Duodenal mucosa (tissue), 2 donors: ENCODE measurements at regions not wholly inside any gene's neighbourhood (a gene's known extent, or its start where the extent isn't known, plus 50 kb on each side); places are given as distances from the start of the nearest gene placed in this dataset.

Experiments
- H3K27ac ChIP-seq: one replicate; pipeline ENCODE4 v1.7.0; 2013; ENCODE audit warnings: low read depth, low read length
- H3K27me3 ChIP-seq, 2 donors: one replicate each; pipeline ENCODE4 v1.7.0; 2013; ENCODE audit warnings: low read length in 2 of 2, control low read depth in 1 of 2; ENCODE audit not compliant: insufficient read depth in 2 of 2, control insufficient read depth in 1 of 2
- H3K36me3 ChIP-seq, 2 donors: one replicate each; pipeline ENCODE4 v1.7.0; 2013; ENCODE audit warnings: low read length in 2 of 2, control low read depth in 1 of 2; ENCODE audit not compliant: insufficient read depth in 2 of 2, control insufficient read depth in 1 of 2
- H3K4me1 ChIP-seq, 2 donors: one replicate each; pipeline ENCODE4 v1.7.0; 2013; ENCODE audit warnings: low read length in 2 of 2, control low read depth in 1 of 2; ENCODE audit not compliant: insufficient read depth in 2 of 2, control insufficient read depth in 1 of 2
- H3K4me3 ChIP-seq, 2 donors: one replicate each; pipeline ENCODE4 v1.7.0; 2013; ENCODE audit warnings: low read length in 2 of 2, low read depth in 1 of 2
- H3K9ac ChIP-seq, 2 donors: one replicate each; pipeline ENCODE4 v1.7.0; 2013; ENCODE audit warnings: low read length in 2 of 2, low read depth in 1 of 2
- H3K9me3 ChIP-seq, 2 donors: one replicate each; pipeline ENCODE4 v1.7.0; 2013; ENCODE audit warnings: low read length in 2 of 2, control low read depth in 1 of 2; ENCODE audit not compliant: control insufficient read depth in 1 of 2

DNA sequence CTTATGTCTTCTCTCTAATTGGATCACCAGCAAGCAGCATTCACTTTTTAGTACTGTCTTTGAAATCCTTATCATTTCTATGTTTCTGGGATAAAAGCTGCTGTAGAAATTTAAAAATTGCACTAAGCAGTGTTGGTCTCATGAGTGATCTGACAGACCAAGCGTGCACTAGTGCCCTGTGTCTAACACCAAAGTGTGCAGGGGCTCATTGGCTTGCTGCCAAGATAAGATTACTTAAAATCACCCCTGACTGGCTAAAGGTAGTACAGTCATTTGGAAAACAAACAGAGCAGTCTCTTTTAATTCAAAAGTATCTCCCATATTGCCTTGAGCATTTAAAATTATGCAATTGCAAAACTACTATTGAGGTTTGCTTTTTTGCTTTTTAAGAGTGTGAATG is 304.6 kb downstream of the ARAP2 start:
- Histone ChIP-seq H3K4me1 (no peaks in the 10 kb centered on the region), H3K27me3 (no peaks in the 10 kb centered on the region), H3K36me3 (no peaks in the 10 kb centered on the region), H3K27ac (no peak overlapping the region), H3K9me3 (no peaks in the 10 kb centered on the region), H3K9ac (no peak overlapping the region), H3K4me3 (no peak overlapping the region)

- Histone ChIP-seq H3K4me1 (no peaks in the 10 kb centered on the region), H3K9me3 (no peaks in the 10 kb centered on the region), H3K4me3 (no peak overlapping the region), H3K9ac (no peak overlapping the region), H3K36me3 (no peaks in the 10 kb centered on the region), H3K27ac (no peak overlapping the region), H3K27me3 (no peaks in the 10 kb centered on the region)
Measured at GRCh38 chr4:35942092-35942491, 302.2 kb downstream of the ARAP2 start.

- Histone ChIP-seq H3K9me3 (no peaks in the 10 kb centered on the region), H3K4me1 (no peaks in the 10 kb centered on the region), H3K27me3 (no peaks in the 10 kb centered on the region), H3K27ac (no peak overlapping the region), H3K4me3 (no peak overlapping the region), H3K36me3 (no peaks in the 10 kb centered on the region), H3K9ac (no peak overlapping the region)
Measured at GRCh38 chr4:35943606-35944005, 300.7 kb downstream of the ARAP2 start.

- Histone ChIP-seq H3K4me3 (no peak overlapping the region), H3K9ac (no peak overlapping the region), H3K36me3 (no peaks in the 10 kb centered on the region)
Measured at GRCh38 chr4:35948171-35948570, 296.1 kb downstream of the ARAP2 start.

GRCh38 chr4:35950442-35950841 is 293.9 kb downstream of the ARAP2 start:
- Histone ChIP-seq H3K27ac (no peak overlapping the region), H3K4me1 (no peaks in the 10 kb centered on the region), H3K4me3 (no peak overlapping the region), H3K9me3 (peaks cover 0 to 7% of the 10 kb centered on the region in 2 donors), H3K27me3 (no peaks in the 10 kb centered on the region), H3K9ac (no peak overlapping the region), H3K36me3 (no peaks in the 10 kb centered on the region)

More at GRCh38 chr4:35948171-35948570, 296.1 kb downstream of the ARAP2 start:
- peaks cover 0 to 7% of the 10 kb centered on the region in 2 donors for H3K9me3 ChIP-seq
- no peaks in the 10 kb centered on the region for H3K4me1 ChIP-seq
- no peaks in the 10 kb centered on the region for H3K27me3 ChIP-seq
- no peak overlapping the region for H3K27ac ChIP-seq

- Histone ChIP-seq H3K27me3 (no peaks in the 10 kb centered on the region), H3K4me3 (no peak overlapping the region), H3K36me3 (no peaks in the 10 kb centered on the region), H3K9ac (no peak overlapping the region), H3K27ac (no peak overlapping the region), H3K4me1 (no peaks in the 10 kb centered on the region), H3K9me3 (peaks cover 0 to 7% of the 10 kb centered on the region in 2 donors)
Measured at GRCh38 chr4:35952751-35953150, 291.6 kb downstream of the ARAP2 start.

DNA sequence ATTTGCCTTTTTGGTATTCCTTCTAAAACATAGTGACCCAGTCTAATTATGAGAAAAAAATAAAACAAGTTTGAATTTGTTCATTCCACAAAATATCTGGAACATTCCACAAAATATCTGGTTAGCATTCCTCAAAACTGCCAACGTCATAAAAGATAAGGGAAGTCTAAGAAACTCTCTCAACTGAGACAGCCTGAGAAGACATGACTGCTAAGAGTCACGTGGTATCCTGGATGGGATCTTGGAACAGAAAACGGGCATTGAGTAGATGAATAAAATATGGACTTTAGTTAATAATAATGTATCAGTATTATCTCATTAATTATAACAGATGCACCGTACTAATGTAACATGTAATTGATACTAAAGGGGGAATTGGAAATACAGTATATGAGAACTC is 280.9 kb downstream of the ARAP2 start:
- no peaks in the 10 kb centered on the region for H3K27me3 ChIP-seq
- no peaks in the 10 kb centered on the region for H3K36me3 ChIP-seq
- H3K4me1 ChIP-seq: no peaks in the 10 kb centered on the region
- no peak overlapping the region for H3K27ac ChIP-seq
- no peak overlapping the region for H3K4me3 ChIP-seq
- H3K9me3 ChIP-seq: no peaks in the 10 kb centered on the region
- no peak overlapping the region for H3K9ac ChIP-seq

GRCh38 chr4:35963974-35964515 is 280.3 kb downstream of the ARAP2 start:
- no peak overlapping the region for H3K9ac ChIP-seq
- no peaks in the 10 kb centered on the region for H3K27me3 ChIP-seq
- H3K9me3 ChIP-seq: no peaks in the 10 kb centered on the region
- no peak overlapping the region for H3K27ac ChIP-seq
- H3K36me3 ChIP-seq: no peaks in the 10 kb centered on the region
- H3K4me3 ChIP-seq: no peak overlapping the region
- H3K4me1 ChIP-seq: no peaks in the 10 kb centered on the region

DNA sequence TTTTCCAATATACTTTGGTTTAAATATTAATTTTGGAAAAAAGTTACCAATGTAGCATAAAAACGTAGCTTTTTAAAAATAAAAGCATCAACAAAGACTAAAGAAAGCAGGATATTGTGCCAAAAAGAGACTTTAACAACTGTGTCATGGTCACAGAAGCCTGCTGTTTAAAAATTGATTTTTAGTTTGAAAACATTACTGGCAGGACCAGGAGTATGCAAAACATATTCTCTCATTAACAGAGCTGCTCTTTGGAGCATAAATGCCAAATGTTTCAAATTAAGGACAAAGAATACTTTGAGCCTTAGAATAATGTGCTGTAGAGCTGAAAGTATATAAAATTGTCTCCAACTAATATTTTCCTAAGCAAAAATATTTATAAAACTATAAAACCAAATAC is 279.0 kb downstream of the ARAP2 start:
- Histone ChIP-seq H3K9me3 (no peaks in the 10 kb centered on the region), H3K27ac (no peak overlapping the region), H3K4me1 (no peaks in the 10 kb centered on the region)

DNA sequence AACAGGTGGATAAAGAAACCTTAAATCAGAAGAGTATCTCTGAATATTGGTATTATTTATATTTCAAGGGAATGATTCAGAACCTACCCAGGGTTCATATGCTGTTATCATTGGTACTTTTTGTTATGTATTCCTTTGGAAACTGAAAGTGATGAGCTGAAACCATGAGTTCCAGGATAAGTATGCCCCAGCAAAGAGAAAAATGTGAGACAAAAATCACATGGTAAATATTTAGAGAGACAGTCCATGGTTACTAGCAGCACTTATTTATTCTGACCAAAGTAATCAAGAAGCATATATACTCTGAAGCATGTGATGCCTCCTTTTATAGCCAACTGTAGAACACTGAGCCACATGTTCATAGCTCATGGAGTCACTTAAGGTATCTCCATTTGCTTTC is 277.7 kb downstream of the ARAP2 start:
- no peak overlapping the region for H3K4me3 ChIP-seq
- H3K9ac ChIP-seq: no peak overlapping the region
- H3K9me3 ChIP-seq: no peaks in the 10 kb centered on the region
- no peaks in the 10 kb centered on the region for H3K36me3 ChIP-seq
- H3K27me3 ChIP-seq: no peaks in the 10 kb centered on the region
- H3K4me1 ChIP-seq: no peaks in the 10 kb centered on the region
- no peak overlapping the region for H3K27ac ChIP-seq

More for the DNA sequence above, 279.0 kb downstream of the ARAP2 start:
- H3K36me3 ChIP-seq: no peaks in the 10 kb centered on the region
- H3K4me3 ChIP-seq: no peak overlapping the region
- no peaks in the 10 kb centered on the region for H3K27me3 ChIP-seq
- H3K9ac ChIP-seq: no peak overlapping the region
